Smooth muscle cell (in vitro differentiated cells): ENCODE measurements at regions not wholly inside any gene's neighbourhood (a gene's known extent, or its start where the extent isn't known, plus 50 kb on each side); places are given as distances from the start of the nearest gene placed in this dataset.
"Not testable (repeated sequence)": the region's sequence is repeated elsewhere in the genome, so short reads cannot be mapped to it uniquely, and the experiment has no call there.

Experiments
- DNase-seq: peaks from one replicate; lab custom pipeline; 2025; ENCODE audit not compliant: unreplicated experiment; lab: John Stamatoyannopoulos, UW
- H2AFZ ChIP-seq: fragments of 200-600 bp; sonication (generic); 2 replicates; pipeline ENCODE4 v1.6.0; 2016; ENCODE audit warnings: antibody characterized with exemption, low read depth, mild to moderate bottlenecking
- H3F3A ChIP-seq: fragments of 200-600 bp; sonication (generic); 2 replicates; pipeline ENCODE4 v1.6.0; 2017; ENCODE audit warnings: antibody characterized with exemption, low read depth
- H3K27ac ChIP-seq: fragments of 200-600 bp; sonication (generic); 2 replicates; pipeline ENCODE4 v1.5.1; 2016; ENCODE audit warnings: low read depth, mild to moderate bottlenecking
- H3K27me3 ChIP-seq: fragments of 200-600 bp; sonication (generic); 2 replicates; pipeline ENCODE4 v1.6.1; 2016; ENCODE audit warnings: low read depth, mild to moderate bottlenecking
- H3K36me3 ChIP-seq: fragments of 200-600 bp; sonication (generic); 2 replicates; pipeline ENCODE4 v1.5.1; 2016; ENCODE audit warnings: low read depth
- H3K4me1 ChIP-seq: fragments of 200-600 bp; sonication (generic); 2 replicates; pipeline ENCODE4 v1.5.1; 2016; ENCODE audit warnings: low read depth
- H3K4me2 ChIP-seq: fragments of 200-600 bp; sonication (generic); 2 replicates; pipeline ENCODE4 v1.6.0; 2016; ENCODE audit warnings: mild to moderate bottlenecking
- H3K4me3 ChIP-seq: fragments of 200-600 bp; sonication (generic); 2 replicates; pipeline ENCODE4 v1.5.1; 2016; ENCODE audit warnings: mild to moderate bottlenecking
- H3K79me2 ChIP-seq: fragments of 200-600 bp; sonication (generic); 2 replicates; pipeline ENCODE4 v1.6.0; 2016; ENCODE audit warnings: low read depth, mild to moderate bottlenecking
- H3K9ac ChIP-seq: fragments of 200-600 bp; sonication (generic); 2 replicates; pipeline ENCODE4 v1.6.0; 2016; ENCODE audit warnings: low read depth
- H3K9me3 ChIP-seq: fragments of 200-600 bp; sonication (generic); replicated peaks from 2 replicates; pipeline ENCODE4 v1.5.1; 2016; ENCODE audit warnings: low read depth
- H4K20me1 ChIP-seq: fragments of 200-600 bp; sonication (generic); 2 replicates; pipeline ENCODE4 v1.6.0; 2016; ENCODE audit warnings: low read depth
- WGBS: methylation state at CpG from one replicate; pipeline ENCODE4 v1.1.7; 2016; ENCODE audit warnings: low lambda C conversion rate; 5-methylcytosine and 5-hydroxymethylcytosine counted together
- TF ChIP-seq, protein P1 (sequence below): fragments of 200-600 bp; sonication (generic); IDR thresholded peaks from 2 replicates; pipeline ENCODE4 v1.5.1; 2017; ENCODE audit warnings: borderline replicate concordance, mild to moderate bottlenecking, antibody characterized with exemption; ENCODE audit not compliant: insufficient read depth, poor library complexity, severe bottlenecking

DNA sequence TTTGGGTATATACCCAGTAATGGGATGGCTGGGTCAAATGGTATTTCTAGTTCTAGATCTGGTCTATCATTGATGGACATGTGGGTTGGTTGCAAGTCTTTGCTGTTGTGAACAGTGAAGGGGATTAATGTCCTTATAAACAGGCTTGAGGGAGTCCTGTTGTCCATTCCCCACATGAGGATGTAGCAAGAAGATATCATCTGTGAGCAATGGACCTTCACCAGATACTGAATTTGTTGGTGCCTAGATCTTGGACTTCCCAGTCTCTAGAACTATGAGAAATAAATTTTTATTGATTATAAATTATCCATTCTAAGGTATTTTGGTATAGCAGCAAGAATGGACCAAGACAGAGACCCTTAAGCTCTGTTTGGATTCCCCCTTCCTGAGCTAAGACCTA lies 72.2 kb upstream of the RELN start:
- no peaks in the 10 kb centered on the region for H3K36me3 ChIP-seq
- H3K4me2 ChIP-seq, result no peak overlapping the region
- no peak overlapping the region for H3K27ac ChIP-seq
- H3K9ac ChIP-seq, result no peak overlapping the region
- no peaks in the 10 kb centered on the region for H4K20me1 ChIP-seq
- H3K27me3 ChIP-seq, result no peaks in the 10 kb centered on the region
- no peaks in the 10 kb centered on the region for H3K4me1 ChIP-seq
- TF ChIP-seq, protein P1, sequence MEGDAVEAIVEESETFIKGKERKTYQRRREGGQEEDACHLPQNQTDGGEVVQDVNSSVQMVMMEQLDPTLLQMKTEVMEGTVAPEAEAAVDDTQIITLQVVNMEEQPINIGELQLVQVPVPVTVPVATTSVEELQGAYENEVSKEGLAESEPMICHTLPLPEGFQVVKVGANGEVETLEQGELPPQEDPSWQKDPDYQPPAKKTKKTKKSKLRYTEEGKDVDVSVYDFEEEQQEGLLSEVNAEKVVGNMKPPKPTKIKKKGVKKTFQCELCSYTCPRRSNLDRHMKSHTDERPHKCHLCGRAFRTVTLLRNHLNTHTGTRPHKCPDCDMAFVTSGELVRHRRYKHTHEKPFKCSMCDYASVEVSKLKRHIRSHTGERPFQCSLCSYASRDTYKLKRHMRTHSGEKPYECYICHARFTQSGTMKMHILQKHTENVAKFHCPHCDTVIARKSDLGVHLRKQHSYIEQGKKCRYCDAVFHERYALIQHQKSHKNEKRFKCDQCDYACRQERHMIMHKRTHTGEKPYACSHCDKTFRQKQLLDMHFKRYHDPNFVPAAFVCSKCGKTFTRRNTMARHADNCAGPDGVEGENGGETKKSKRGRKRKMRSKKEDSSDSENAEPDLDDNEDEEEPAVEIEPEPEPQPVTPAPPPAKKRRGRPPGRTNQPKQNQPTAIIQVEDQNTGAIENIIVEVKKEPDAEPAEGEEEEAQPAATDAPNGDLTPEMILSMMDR, result no peak
- no peaks in the 10 kb centered on the region for H3K9me3 ChIP-seq
- no peaks in the 10 kb centered on the region for H3F3A ChIP-seq
- no peak for DNase-seq
- H2AFZ ChIP-seq, result no peak overlapping the region
- H3K4me3 ChIP-seq, result no peak overlapping the region
- H3K79me2 ChIP-seq, result no peaks in the 10 kb centered on the region

DNA sequence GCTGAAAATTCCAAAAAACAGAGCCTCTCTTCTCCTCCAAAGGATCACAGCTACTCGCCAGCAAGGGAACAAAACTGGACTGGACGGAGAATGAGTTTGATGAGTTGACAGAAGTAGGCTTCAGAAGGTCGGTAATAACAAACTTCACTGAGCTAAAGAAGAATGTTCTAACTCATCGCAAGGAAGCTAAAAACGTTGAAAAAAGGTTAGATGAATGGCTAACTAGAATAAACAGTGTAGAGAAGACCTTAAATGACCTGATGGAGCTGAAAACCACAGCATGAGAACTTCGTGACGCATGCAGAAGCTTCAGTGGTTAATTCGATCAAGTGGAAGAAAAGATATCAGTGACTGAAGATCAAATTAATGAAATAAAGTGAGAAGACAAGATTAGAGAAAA lies 70.4 kb upstream of the RELN start:
- not testable (repeated sequence) for H3K27me3 ChIP-seq, H4K20me1 ChIP-seq, H2AFZ ChIP-seq, H3K79me2 ChIP-seq, H3K27ac ChIP-seq, H3F3A ChIP-seq, H3K4me3 ChIP-seq, H3K4me1 ChIP-seq, H3K9ac ChIP-seq, H3K4me2 ChIP-seq, H3K9me3 ChIP-seq, H3K36me3 ChIP-seq, DNase-seq
- WGBS, result 78% methylated on average over 8 of the region's 8 CpGs

DNA sequence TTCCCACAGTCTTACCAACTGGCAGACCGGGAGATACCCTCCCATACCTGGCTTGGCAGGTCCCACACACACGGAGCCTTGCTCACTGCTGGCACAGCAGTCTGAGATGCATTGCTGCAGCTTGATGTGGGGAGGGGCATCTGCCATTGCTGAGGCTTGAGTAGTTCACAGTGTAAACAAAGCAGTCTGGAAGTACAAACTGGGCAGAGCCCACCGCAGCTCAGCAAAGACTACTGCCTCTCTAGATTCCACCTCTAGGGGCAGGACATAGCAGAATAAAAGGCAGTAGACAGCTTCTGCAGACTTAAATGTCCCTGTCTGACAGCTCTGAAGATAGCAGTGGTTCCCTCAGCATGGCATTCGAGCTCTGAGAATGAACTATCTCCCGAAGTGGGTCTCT lies 69.6 kb upstream of the RELN start:
- TF ChIP-seq, protein P1, result no peak
- H3K79me2 ChIP-seq, result no peaks in the 10 kb centered on the region
- H3F3A ChIP-seq, result no peaks in the 10 kb centered on the region
- H3K4me3 ChIP-seq, result no peak overlapping the region
- H3K9ac ChIP-seq, result no peak overlapping the region
- no peak overlapping the region for H2AFZ ChIP-seq
- no peak for DNase-seq
- H3K27ac ChIP-seq, result no peak overlapping the region
- H4K20me1 ChIP-seq, result no peaks in the 10 kb centered on the region
- 74% methylated on average over 5 of the region's 5 CpGs for WGBS
- H3K36me3 ChIP-seq, result no peaks in the 10 kb centered on the region
- H3K27me3 ChIP-seq, result no peaks in the 10 kb centered on the region
- H3K4me1 ChIP-seq, result no peaks in the 10 kb centered on the region
- no peaks in the 10 kb centered on the region for H3K9me3 ChIP-seq
- H3K4me2 ChIP-seq, result no peak overlapping the region

DNA sequence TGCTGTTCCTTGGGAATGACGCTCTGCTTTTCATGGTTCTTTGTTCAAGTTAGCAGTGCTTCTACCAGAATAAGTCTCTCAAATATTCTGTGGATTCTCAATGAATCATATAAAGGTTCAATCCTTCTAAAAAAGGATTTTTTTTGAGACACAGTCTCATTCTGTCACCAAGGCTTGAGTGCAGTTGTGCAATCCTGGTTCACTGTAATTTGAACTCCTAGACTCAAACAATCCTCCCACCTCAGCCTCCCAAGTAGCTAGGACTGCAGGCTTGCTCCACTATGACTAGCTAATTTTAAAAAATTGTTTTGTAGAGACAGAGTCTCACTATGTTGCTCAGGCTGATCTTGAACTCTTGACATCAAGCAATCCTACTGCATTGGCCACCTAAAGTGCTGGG lies 64.9 kb upstream of the RELN start:
- Histone ChIP-seq H3K36me3 (no peaks in the 10 kb centered on the region), H3K9me3 (no peaks in the 10 kb centered on the region), H3K4me1 (no peaks in the 10 kb centered on the region), H3K27ac (no peak overlapping the region), H3K4me3 (no peak overlapping the region), H3K27me3 (peaks cover 4% of the 10 kb centered on the region), H2AFZ (no peak overlapping the region), H3F3A (no peaks in the 10 kb centered on the region), H3K79me2 (no peaks in the 10 kb centered on the region), H4K20me1 (no peaks in the 10 kb centered on the region), H3K9ac (no peak overlapping the region), H3K4me2 (no peak overlapping the region)
- no peak for DNase-seq
- TF ChIP-seq, protein P1, result no peak
- WGBS, result 93% methylated on average over 1 of the region's 1 CpG
